K562 (cell line): ENCODE measurements at regions not wholly inside any gene's neighbourhood (a gene's known extent, or its start where the extent isn't known, plus 50 kb on each side); places are given as distances from the start of the nearest gene placed in this dataset.

Source experiments
- ATF6 ChIP-seq: sonication (generic); formaldehyde crosslinking; IDR thresholded peaks from 2 replicates; pipeline ENCODE4 v1.4.0; 2020; ENCODE audit warnings: mild to moderate bottlenecking, missing genetic modification reagents
- GABPA ChIP-seq: fragments of 200-800 bp; sonication (Bioruptor generic); conservative IDR thresholded peaks from 2 replicates; pipeline ENCODE4 v1.6.1; 2016; ENCODE audit warnings: low read depth, missing genetic modification characterization, missing compliant biosample characterization

DNA sequence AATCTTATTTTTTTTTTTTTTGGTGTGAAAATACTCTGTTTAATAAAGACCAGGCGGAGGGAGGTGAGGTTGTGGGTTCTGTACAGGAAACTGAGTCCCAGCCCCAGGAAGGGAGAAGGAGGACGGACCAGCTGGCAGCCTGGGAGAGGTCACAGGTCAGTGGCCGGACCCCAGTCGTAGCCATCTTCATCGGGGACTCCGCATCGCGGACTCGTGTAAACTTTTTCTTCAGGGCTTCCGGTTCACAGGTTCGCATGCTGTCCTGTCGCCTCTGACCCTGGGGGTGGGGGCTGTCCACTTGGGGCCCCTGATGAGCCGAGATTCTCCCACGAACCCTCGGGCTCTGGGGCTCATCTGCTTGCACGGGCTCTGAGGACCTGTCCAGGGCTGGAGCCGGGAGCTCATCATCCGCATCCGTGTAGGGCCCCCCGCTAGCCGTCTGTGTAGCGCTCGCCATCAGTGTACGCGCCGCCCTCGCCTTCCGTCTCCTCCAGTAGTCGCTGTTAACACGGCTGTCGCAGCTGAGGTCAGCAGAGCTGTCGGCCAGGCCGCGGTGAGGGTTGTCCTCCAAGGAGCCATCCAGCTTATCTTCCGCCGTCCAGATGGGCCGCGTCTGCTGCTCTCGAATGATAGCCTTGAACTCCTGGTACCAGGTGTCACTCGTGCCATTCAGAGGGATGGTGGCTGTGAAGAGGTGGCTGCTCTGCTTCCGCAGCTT lies 975.7 kb upstream of the PRMT6 start:
- TF ChIP-seq ATF6 = no peak
- TF ChIP-seq GABPA (tag) = no peak
